ENCODE measurements at regions not wholly inside any gene's neighbourhood (a gene's known extent, or its start where the extent isn't known, plus 50 kb on each side); places are given as distances from the start of the nearest gene placed in this dataset.

- TF ChIP-seq, protein P1, sequence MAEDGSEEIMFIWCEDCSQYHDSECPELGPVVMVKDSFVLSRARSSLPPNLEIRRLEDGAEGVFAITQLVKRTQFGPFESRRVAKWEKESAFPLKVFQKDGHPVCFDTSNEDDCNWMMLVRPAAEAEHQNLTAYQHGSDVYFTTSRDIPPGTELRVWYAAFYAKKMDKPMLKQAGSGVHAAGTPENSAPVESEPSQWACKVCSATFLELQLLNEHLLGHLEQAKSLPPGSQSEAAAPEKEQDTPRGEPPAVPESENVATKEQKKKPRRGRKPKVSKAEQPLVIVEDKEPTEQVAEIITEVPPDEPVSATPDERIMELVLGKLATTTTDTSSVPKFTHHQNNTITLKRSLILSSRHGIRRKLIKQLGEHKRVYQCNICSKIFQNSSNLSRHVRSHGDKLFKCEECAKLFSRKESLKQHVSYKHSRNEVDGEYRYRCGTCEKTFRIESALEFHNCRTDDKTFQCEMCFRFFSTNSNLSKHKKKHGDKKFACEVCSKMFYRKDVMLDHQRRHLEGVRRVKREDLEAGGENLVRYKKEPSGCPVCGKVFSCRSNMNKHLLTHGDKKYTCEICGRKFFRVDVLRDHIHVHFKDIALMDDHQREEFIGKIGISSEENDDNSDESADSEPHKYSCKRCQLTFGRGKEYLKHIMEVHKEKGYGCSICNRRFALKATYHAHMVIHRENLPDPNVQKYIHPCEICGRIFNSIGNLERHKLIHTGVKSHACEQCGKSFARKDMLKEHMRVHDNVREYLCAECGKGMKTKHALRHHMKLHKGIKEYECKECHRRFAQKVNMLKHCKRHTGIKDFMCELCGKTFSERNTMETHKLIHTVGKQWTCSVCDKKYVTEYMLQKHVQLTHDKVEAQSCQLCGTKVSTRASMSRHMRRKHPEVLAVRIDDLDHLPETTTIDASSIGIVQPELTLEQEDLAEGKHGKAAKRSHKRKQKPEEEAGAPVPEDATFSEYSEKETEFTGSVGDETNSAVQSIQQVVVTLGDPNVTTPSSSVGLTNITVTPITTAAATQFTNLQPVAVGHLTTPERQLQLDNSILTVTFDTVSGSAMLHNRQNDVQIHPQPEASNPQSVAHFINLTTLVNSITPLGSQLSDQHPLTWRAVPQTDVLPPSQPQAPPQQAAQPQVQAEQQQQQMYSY (CRISPR knock-in tag; IDR thresholded peaks at IDR 0.05) = no peak
- TF ChIP-seq ZNF232 (CRISPR knock-in tag; IDR thresholded peaks at IDR 0.05) = peak; percentile 84; the same call in 1 of the 2 replicates
- no peak for TF ChIP-seq TP53 (CRISPR knock-in tag; IDR thresholded peaks at IDR 0.05)
- peak; percentile 77 for TF ChIP-seq ZNF219 (CRISPR knock-in tag; IDR thresholded peaks at IDR 0.05; ENCODE audit: borderline replicate concordance)
- no peak for TF ChIP-seq CTCF (IDR thresholded peaks at IDR 0.05)
- no peak for TF ChIP-seq RORB (CRISPR knock-in tag; IDR thresholded peaks at IDR 0.05)
- no peak; the same call in 1 of the 2 replicates for TF ChIP-seq CBFB (CRISPR knock-in tag; IDR thresholded peaks at IDR 0.05; ENCODE audit: low read depth)
- peak; percentile 79 for TF ChIP-seq ZBTB21 (CRISPR knock-in tag; IDR thresholded peaks at IDR 0.05; ENCODE audit: borderline replicate concordance)
- peak; percentile 95; the same call in 1 of the 2 replicates for TF ChIP-seq MYBL2 (CRISPR knock-in tag; IDR thresholded peaks at IDR 0.05)
- TF ChIP-seq, protein P2, sequence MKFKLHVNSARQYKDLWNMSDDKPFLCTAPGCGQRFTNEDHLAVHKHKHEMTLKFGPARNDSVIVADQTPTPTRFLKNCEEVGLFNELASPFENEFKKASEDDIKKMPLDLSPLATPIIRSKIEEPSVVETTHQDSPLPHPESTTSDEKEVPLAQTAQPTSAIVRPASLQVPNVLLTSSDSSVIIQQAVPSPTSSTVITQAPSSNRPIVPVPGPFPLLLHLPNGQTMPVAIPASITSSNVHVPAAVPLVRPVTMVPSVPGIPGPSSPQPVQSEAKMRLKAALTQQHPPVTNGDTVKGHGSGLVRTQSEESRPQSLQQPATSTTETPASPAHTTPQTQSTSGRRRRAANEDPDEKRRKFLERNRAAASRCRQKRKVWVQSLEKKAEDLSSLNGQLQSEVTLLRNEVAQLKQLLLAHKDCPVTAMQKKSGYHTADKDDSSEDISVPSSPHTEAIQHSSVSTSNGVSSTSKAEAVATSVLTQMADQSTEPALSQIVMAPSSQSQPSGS (CRISPR knock-in tag; IDR thresholded peaks at IDR 0.05; ENCODE audit: borderline replicate concordance, low read depth) = peak; percentile 62; the same call in 1 of the 2 replicates
- TF ChIP-seq, protein P3, sequence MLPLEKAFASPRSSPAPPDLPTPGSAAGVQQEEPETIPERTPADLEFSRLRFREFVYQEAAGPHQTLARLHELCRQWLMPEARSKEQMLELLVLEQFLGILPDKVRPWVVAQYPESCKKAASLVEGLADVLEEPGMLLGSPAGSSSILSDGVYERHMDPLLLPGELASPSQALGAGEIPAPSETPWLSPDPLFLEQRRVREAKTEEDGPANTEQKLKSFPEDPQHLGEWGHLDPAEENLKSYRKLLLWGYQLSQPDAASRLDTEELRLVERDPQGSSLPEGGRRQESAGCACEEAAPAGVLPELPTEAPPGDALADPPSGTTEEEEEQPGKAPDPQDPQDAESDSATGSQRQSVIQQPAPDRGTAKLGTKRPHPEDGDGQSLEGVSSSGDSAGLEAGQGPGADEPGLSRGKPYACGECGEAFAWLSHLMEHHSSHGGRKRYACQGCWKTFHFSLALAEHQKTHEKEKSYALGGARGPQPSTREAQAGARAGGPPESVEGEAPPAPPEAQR (CRISPR knock-in tag; IDR thresholded peaks at IDR 0.05) = no peak
- TF ChIP-seq, protein P4, sequence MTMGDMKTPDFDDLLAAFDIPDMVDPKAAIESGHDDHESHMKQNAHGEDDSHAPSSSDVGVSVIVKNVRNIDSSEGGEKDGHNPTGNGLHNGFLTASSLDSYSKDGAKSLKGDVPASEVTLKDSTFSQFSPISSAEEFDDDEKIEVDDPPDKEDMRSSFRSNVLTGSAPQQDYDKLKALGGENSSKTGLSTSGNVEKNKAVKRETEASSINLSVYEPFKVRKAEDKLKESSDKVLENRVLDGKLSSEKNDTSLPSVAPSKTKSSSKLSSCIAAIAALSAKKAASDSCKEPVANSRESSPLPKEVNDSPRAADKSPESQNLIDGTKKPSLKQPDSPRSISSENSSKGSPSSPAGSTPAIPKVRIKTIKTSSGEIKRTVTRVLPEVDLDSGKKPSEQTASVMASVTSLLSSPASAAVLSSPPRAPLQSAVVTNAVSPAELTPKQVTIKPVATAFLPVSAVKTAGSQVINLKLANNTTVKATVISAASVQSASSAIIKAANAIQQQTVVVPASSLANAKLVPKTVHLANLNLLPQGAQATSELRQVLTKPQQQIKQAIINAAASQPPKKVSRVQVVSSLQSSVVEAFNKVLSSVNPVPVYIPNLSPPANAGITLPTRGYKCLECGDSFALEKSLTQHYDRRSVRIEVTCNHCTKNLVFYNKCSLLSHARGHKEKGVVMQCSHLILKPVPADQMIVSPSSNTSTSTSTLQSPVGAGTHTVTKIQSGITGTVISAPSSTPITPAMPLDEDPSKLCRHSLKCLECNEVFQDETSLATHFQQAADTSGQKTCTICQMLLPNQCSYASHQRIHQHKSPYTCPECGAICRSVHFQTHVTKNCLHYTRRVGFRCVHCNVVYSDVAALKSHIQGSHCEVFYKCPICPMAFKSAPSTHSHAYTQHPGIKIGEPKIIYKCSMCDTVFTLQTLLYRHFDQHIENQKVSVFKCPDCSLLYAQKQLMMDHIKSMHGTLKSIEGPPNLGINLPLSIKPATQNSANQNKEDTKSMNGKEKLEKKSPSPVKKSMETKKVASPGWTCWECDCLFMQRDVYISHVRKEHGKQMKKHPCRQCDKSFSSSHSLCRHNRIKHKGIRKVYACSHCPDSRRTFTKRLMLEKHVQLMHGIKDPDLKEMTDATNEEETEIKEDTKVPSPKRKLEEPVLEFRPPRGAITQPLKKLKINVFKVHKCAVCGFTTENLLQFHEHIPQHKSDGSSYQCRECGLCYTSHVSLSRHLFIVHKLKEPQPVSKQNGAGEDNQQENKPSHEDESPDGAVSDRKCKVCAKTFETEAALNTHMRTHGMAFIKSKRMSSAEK (CRISPR knock-in tag; IDR thresholded peaks at IDR 0.05; ENCODE audit: borderline replicate concordance) = peak; percentile 99
- no peak for TF ChIP-seq GABPB1 (CRISPR knock-in tag; IDR thresholded peaks at IDR 0.05)
- TF ChIP-seq, protein P5, sequence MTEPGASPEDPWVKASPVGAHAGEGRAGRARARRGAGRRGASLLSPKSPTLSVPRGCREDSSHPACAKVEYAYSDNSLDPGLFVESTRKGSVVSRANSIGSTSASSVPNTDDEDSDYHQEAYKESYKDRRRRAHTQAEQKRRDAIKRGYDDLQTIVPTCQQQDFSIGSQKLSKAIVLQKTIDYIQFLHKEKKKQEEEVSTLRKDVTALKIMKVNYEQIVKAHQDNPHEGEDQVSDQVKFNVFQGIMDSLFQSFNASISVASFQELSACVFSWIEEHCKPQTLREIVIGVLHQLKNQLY (CRISPR knock-in tag; IDR thresholded peaks at IDR 0.05) = 0 out of 2 replicates have a peak, but pooled peaks have one; percentile 28
- TF ChIP-seq EMX1 (CRISPR knock-in tag; IDR thresholded peaks at IDR 0.05) = peak; percentile 98
- TF ChIP-seq ZNF138 (CRISPR knock-in tag; conservative IDR thresholded peaks at IDR 0.05) = no peak
- peak; percentile 53; the same call in 1 of the 2 replicates for TF ChIP-seq NR2C2 (CRISPR knock-in tag; IDR thresholded peaks at IDR 0.05)
- TF ChIP-seq TEAD1 (CRISPR knock-in tag; IDR thresholded peaks at IDR 0.05) = peak; percentile 75; the same call in 1 of the 2 replicates
- no peak for TF ChIP-seq IRF2 (CRISPR knock-in tag; IDR thresholded peaks at IDR 0.05; ENCODE audit: borderline replicate concordance, low read depth)
- no peak for TF ChIP-seq USF2 (CRISPR knock-in tag; IDR thresholded peaks at IDR 0.05)
- no peak for TF ChIP-seq NR1H2 (CRISPR knock-in tag; IDR thresholded peaks at IDR 0.05)
- TF ChIP-seq, protein P6, sequence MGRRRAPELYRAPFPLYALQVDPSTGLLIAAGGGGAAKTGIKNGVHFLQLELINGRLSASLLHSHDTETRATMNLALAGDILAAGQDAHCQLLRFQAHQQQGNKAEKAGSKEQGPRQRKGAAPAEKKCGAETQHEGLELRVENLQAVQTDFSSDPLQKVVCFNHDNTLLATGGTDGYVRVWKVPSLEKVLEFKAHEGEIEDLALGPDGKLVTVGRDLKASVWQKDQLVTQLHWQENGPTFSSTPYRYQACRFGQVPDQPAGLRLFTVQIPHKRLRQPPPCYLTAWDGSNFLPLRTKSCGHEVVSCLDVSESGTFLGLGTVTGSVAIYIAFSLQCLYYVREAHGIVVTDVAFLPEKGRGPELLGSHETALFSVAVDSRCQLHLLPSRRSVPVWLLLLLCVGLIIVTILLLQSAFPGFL (CRISPR knock-in tag; IDR thresholded peaks at IDR 0.05; ENCODE audit: borderline replicate concordance) = peak; percentile 82; the same call in 1 of the 2 replicates
- TF ChIP-seq ATF1 (CRISPR knock-in tag; IDR thresholded peaks at IDR 0.05) = no peak
These were observed 148.6 kb downstream of the PPIAL4G start (continued) for GRCh38 chr1:148334339-148335130.
